SK-N-MC (cell line): ENCODE measurements at regions not wholly inside any gene's neighbourhood (a gene's known extent, or its start where the extent isn't known, plus 50 kb on each side); places are given as distances from the start of the nearest gene placed in this dataset.

ENCODE experiments used
- EZH2 ChIP-seq: fragments of 200-600 bp; sonication (generic); IDR thresholded peaks from one replicate; pipeline ENCODE4 v1.6.1; 2017; ENCODE audit warnings: antibody characterized with exemption
- FOXP2 ChIP-seq: optimal IDR thresholded peaks from 2 replicates; pipeline ENCODE3; 2011; ENCODE audit warnings: mild to moderate bottlenecking, moderate library complexity; ENCODE audit not compliant: insufficient read depth; ENCODE audit errors: extremely low read length, control extremely low read depth
- POLR2AphosphoS5 ChIP-seq: IDR thresholded peaks from 2 replicates; pipeline ENCODE4 v1.6.1; 2012; ENCODE audit warnings: mild to moderate bottlenecking, low read depth, low read length, borderline replicate concordance

DNA sequence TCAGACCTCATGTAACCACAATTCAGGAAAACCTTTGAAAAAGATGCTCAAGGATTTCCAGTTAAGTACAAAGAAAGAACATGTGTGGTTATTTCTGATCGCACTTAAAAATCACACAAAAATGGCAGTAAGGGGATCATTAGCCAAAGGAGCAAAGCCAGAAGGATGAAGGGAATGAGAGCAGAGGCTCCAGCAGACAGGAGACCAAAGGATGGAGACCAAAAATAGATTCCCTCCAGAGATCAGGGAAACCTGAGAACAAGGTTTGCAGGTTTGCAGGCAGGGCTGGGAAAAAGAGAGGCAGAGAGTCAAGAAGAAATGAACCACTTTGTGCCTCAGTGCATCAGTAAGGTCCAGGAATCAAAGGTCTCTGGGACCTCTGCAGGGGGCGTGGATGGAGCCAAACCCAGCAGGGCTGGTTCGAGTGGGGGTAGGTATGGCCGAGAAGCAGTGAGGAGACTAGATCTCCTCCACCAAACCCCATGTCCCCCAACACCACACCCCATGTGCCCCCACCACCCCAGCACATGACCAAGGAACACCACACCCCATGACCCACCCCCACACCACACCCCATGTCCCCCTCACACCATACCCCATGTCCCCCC, 98.5 kb upstream of the GPC1 start:
- TF ChIP-seq POLR2AphosphoS5 = no peak
- TF ChIP-seq EZH2 = no peak
- no peak for TF ChIP-seq FOXP2
